ENCODE measurements at regions not wholly inside any gene's neighbourhood (a gene's known extent, or its start where the extent isn't known, plus 50 kb on each side); places are given as distances from the start of the nearest gene placed in this dataset.

DNA sequence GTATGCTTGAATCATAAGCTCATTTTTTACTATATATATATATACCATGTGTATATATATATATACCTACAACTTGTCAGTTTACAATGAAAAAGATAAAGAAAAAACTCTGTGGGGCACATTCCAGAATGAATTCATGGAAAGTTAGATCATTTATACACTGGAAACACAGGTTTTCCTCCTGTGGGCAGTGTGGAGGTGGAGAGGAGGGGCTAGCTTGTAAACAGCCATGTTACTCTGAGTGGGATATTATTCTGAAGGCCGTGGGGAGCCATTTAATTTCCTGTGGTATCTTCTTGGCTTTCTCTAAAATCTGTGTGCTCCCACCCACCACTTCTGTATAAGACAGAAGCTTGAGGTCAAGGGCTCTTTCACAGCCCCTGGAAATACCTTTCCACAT lies 273.4 kb upstream of the MTNR1B start:
- Histone ChIP-seq H3K4me1 (ENCODE audit: control insufficient read depth in 5 of 5, insufficient read depth in 5 of 5, low read length in 5 of 5) (peaks cover 0 to 8% (median 0%) of the 10 kb centered on the region in 5 donors), H3K27ac (ENCODE audit: low read depth, low read length) (no peak overlapping the region), H3K9ac (ENCODE audit: low read length in 5 of 5) (no peak overlapping the region), H3K36me3 (ENCODE audit: control insufficient read depth in 5 of 5, insufficient read depth in 5 of 5, low read length in 5 of 5) (no peaks in the 10 kb centered on the region), H3K4me3 (ENCODE audit: low read depth in 1 of 5, low read length in 5 of 5) (no peak overlapping the region), H3K27me3 (ENCODE audit: control insufficient read depth in 5 of 5, insufficient read depth in 4 of 5, low read length in 5 of 5) (no peaks in the 10 kb centered on the region), H3K9me3 (ENCODE audit: control insufficient read depth in 5 of 5, low read length in 5 of 5) (no peaks in the 10 kb centered on the region)

DNA sequence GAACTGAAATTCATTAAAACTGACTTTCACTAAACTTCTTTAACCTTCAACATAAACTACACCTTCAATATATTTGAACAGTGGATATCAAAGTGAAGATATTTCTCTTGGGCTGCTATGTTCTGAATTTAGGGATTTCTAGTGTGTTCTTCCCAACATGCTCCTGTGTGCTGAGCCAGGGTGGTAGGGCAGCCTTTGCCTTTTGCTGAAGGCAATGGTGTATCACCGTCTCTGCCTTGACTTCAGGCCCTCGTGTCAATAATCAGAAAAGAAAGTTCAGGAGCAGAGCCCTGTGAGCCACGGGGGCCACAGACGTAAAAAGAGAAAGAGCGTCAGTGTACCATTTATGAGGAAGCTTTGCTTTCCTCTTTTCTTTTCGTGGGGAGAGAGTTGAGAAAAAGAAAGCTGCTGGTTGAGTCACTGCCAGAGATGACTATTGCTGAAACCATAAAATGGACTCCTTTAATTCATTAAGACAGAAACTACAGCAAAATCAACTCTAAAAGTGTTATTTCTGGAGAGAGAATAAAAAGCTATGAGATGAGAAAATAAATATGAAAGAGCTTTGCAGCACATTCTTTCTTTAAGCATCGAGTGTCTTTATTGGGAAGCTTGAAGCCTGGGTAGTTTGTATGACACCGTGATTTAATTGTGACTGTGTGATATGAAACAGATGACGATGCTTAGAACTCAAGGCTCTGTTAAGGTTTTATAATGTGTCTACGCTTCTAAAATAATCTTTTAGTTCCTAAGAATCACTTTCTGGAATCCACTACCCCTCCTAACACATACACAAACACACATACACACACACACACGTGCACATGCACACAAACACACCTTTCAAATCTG lies 271.8 kb upstream of the MTNR1B start:
- Histone ChIP-seq H3K9ac (ENCODE audit: low read length in 5 of 5) (peak overlapping the region in 1 of 5 donors; percentile 62), H3K4me3 (ENCODE audit: low read depth in 1 of 5, low read length in 5 of 5) (peak overlapping the region; percentile 15 to 58 (median 46)), H3K27me3 (ENCODE audit: control insufficient read depth in 5 of 5, insufficient read depth in 4 of 5, low read length in 5 of 5) (no peaks in the 10 kb centered on the region), H3K27ac (ENCODE audit: low read depth, low read length) (peak overlapping the region; percentile 76), H3K9me3 (ENCODE audit: control insufficient read depth in 5 of 5, low read length in 5 of 5) (no peaks in the 10 kb centered on the region), H3K4me1 (ENCODE audit: control insufficient read depth in 5 of 5, insufficient read depth in 5 of 5, low read length in 5 of 5) (peaks cover 0 to 12% (median 0%) of the 10 kb centered on the region in 5 donors), H3K36me3 (ENCODE audit: control insufficient read depth in 5 of 5, insufficient read depth in 5 of 5, low read length in 5 of 5) (no peaks in the 10 kb centered on the region)

DNA sequence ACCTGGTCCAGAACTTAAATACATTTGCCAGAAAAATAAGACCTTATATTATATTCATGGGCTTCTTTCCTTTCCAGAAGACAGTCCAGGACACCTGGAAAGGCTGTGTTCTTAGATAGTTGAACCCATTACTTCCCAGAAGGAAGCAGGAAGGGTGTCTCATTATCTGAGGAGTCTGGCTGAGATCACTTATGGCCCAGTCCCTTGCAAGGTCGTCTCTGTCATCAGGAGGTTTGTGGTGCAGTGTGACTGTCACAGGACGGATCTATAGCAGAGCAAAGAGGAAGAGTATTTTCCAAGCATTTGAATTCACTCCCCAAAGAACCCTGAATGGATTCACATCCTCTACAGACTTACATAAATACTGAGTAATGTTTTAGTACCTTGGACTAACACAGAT lies 270.7 kb upstream of the MTNR1B start:
- Histone ChIP-seq H3K36me3 (ENCODE audit: control insufficient read depth in 5 of 5, insufficient read depth in 5 of 5, low read length in 5 of 5) (no peaks in the 10 kb centered on the region), H3K4me1 (ENCODE audit: control insufficient read depth in 5 of 5, insufficient read depth in 5 of 5, low read length in 5 of 5) (peaks cover 0 to 13% (median 0%) of the 10 kb centered on the region in 5 donors), H3K27me3 (ENCODE audit: control insufficient read depth in 5 of 5, insufficient read depth in 4 of 5, low read length in 5 of 5) (no peaks in the 10 kb centered on the region), H3K27ac (ENCODE audit: low read depth, low read length) (no peak overlapping the region), H3K4me3 (ENCODE audit: low read depth in 1 of 5, low read length in 5 of 5) (no peak overlapping the region), H3K9me3 (ENCODE audit: control insufficient read depth in 5 of 5, low read length in 5 of 5) (no peaks in the 10 kb centered on the region), H3K9ac (ENCODE audit: low read length in 5 of 5) (no peak overlapping the region)

DNA sequence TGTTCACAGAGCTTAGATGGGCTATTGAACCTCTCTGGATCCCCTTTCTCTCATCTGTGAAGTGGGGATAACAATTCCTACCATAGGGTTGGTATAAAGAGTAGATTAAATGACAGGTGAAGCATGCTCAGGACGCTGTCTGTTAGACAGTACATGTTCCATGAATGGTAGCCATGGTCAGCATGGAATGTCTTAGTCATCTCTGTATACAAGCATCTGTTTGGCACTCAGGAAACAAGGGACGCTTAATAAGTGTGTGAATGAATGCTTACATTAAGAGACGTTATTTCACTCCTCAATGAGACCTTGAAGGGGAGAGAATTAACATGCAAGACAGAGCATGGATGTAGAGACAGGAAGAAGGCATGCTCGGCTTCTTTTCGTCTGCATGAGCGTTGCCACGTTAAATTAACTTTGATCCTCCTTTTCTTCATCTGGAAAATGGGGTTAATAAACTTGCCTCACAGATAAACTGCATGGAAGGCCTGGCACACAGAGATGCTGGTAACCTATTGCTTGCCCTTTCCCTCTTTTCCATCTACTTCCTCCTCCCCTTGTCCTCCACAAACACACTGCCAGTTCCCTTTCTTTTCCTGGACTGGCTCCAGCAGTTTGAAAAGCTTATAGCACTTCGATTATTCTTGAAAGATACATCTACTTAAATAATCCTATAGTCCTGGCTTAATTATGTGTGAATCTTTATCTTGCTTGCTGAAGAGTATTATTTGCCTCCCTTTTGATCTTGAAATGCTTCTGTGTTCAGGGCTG lies 267.2 kb upstream of the MTNR1B start:
- Histone ChIP-seq H3K4me1 (ENCODE audit: control insufficient read depth in 5 of 5, insufficient read depth in 5 of 5, low read length in 5 of 5) (peaks cover 2 to 16% (median 3%) of the 10 kb centered on the region in 5 donors), H3K9ac (ENCODE audit: low read length in 5 of 5) (no peak overlapping the region), H3K4me3 (ENCODE audit: low read depth in 1 of 5, low read length in 5 of 5) (no peak overlapping the region), H3K27me3 (ENCODE audit: control insufficient read depth in 5 of 5, insufficient read depth in 4 of 5, low read length in 5 of 5) (no peaks in the 10 kb centered on the region), H3K27ac (ENCODE audit: low read depth, low read length) (no peak overlapping the region), H3K36me3 (ENCODE audit: control insufficient read depth in 5 of 5, insufficient read depth in 5 of 5, low read length in 5 of 5) (no peaks in the 10 kb centered on the region), H3K9me3 (ENCODE audit: control insufficient read depth in 5 of 5, low read length in 5 of 5) (no peaks in the 10 kb centered on the region)

DNA sequence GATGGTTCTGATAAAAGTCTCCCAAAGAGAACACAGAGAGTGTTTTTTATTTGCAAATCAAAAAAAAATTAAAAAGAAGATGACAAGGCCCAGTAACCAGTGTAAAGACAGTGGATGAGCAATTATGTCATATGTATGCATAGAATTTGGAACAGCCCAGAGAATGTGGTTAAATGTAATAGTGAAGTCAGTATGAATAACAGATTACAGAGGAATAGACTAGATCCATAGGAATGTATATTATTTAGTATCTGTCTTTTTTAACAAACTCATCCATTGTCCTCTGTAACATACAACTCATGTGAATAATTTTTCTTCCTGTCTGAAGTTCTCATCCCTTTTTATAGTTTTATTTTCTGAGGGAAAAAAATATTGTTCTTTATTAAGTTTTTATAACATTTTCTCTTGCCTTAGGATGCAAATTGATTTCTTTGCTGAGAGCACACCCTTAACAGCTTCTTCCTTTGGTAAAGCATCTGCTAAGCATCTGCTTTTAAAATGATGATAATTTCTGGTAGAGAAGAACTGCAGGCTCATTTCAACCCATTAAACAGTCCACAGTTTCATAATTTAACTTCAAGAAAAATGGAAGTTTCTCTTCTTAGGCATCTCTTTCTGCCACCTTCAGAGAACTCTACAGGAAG lies 266.5 kb upstream of the MTNR1B start:
- Histone ChIP-seq H3K27me3 (ENCODE audit: control insufficient read depth in 5 of 5, insufficient read depth in 4 of 5, low read length in 5 of 5) (no peaks in the 10 kb centered on the region), H3K9ac (ENCODE audit: low read length in 5 of 5) (no peak overlapping the region), H3K27ac (ENCODE audit: low read depth, low read length) (no peak overlapping the region), H3K4me1 (ENCODE audit: control insufficient read depth in 5 of 5, insufficient read depth in 5 of 5, low read length in 5 of 5) (peaks cover 2 to 17% (median 4%) of the 10 kb centered on the region in 5 donors), H3K36me3 (ENCODE audit: control insufficient read depth in 5 of 5, insufficient read depth in 5 of 5, low read length in 5 of 5) (no peaks in the 10 kb centered on the region), H3K4me3 (ENCODE audit: low read depth in 1 of 5, low read length in 5 of 5) (no peak overlapping the region), H3K9me3 (ENCODE audit: control insufficient read depth in 5 of 5, low read length in 5 of 5) (no peaks in the 10 kb centered on the region)

DNA sequence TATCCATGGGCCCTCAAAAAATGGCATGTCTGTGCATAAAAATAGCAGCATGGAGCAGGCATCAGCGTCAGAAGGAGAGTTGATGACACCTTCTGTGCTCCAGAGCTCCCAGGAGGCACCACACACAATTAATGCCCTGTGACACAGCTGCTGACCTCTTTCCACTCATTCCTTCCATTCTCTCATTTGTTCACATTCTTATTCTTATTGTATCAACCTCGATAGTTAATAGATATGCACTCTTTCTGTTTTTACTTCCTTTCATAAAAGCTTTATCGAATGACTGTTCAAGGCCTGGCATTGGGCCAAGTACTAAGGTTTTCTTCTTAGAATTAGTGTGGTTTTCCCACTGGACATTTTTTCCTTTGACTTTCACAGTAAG lies 266.0 kb upstream of the MTNR1B start:
- Histone ChIP-seq H3K9ac (ENCODE audit: low read length in 5 of 5) (no peak overlapping the region), H3K9me3 (ENCODE audit: control insufficient read depth in 5 of 5, low read length in 5 of 5) (no peaks in the 10 kb centered on the region)

DNA sequence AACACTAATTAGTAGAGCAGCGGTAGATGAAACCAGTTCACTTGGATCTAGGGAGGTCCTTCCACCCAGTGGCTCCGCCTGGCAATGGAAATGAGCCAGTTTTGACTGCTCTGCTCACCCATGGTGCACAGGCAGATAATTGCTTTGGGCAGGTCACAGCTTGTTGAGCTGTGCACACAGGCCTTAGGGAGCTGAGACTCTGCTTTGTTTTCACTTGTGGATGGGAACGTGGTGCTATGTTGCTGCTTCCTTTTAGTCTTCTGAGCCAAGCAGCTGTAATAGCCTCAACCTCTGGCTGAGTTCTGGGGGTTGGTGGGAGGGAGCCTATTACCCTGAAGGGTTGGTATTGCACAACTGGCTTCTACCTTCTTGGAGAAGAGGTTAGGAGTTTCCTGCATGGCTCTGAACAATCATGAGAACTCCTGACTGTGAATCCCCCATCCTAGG lies 262.3 kb upstream of the MTNR1B start:
- H3K9ac ChIP-seq (ENCODE audit: low read length in 5 of 5): no peak overlapping the region
- no peaks in the 10 kb centered on the region for H3K27me3 ChIP-seq (ENCODE audit: control insufficient read depth in 5 of 5, insufficient read depth in 4 of 5, low read length in 5 of 5)
- H3K27ac ChIP-seq (ENCODE audit: low read depth, low read length): no peak overlapping the region
- H3K4me3 ChIP-seq (ENCODE audit: low read depth in 1 of 5, low read length in 5 of 5): no peak overlapping the region
- H3K4me1 ChIP-seq (ENCODE audit: control insufficient read depth in 5 of 5, insufficient read depth in 5 of 5, low read length in 5 of 5): peaks cover 0 to 15% (median 4%) of the 10 kb centered on the region in 5 donors
- no peaks in the 10 kb centered on the region for H3K36me3 ChIP-seq (ENCODE audit: control insufficient read depth in 5 of 5, insufficient read depth in 5 of 5, low read length in 5 of 5)
- H3K9me3 ChIP-seq (ENCODE audit: control insufficient read depth in 5 of 5, low read length in 5 of 5): no peaks in the 10 kb centered on the region

More for the DNA sequence above, 266.0 kb upstream of the MTNR1B start:
- H3K4me3 ChIP-seq (ENCODE audit: low read depth in 1 of 5, low read length in 5 of 5): no peak overlapping the region
- peaks cover 0 to 17% (median 4%) of the 10 kb centered on the region in 5 donors for H3K4me1 ChIP-seq (ENCODE audit: control insufficient read depth in 5 of 5, insufficient read depth in 5 of 5, low read length in 5 of 5)
- no peak overlapping the region for H3K27ac ChIP-seq (ENCODE audit: low read depth, low read length)
- no peaks in the 10 kb centered on the region for H3K36me3 ChIP-seq (ENCODE audit: control insufficient read depth in 5 of 5, insufficient read depth in 5 of 5, low read length in 5 of 5)
- H3K27me3 ChIP-seq (ENCODE audit: control insufficient read depth in 5 of 5, insufficient read depth in 4 of 5, low read length in 5 of 5): no peaks in the 10 kb centered on the region

DNA sequence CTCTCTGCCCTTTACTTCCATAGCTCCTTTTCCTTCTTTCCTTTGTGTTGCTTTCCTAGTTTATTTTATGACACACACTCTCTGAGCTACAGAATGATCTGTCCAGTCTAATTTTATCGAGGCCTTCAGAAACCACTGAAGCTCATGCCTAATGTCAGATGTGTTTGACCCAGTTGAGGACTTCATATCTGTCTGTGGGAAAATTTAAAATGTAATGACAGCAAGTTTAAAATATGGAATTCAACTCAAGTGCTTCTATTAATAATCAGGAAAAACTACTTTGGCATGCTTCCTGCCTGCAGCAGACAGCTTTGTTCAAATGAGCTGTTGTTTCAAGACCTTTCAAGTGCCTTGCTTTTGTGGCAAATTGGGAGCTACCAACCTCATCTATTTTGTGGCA lies 261.8 kb upstream of the MTNR1B start:
- Histone ChIP-seq H3K9ac (ENCODE audit: low read length in 5 of 5) (no peak overlapping the region), H3K4me1 (ENCODE audit: control insufficient read depth in 5 of 5, insufficient read depth in 5 of 5, low read length in 5 of 5) (peaks cover 0 to 10% (median 4%) of the 10 kb centered on the region in 5 donors), H3K9me3 (ENCODE audit: control insufficient read depth in 5 of 5, low read length in 5 of 5) (no peaks in the 10 kb centered on the region), H3K4me3 (ENCODE audit: low read depth in 1 of 5, low read length in 5 of 5) (no peak overlapping the region), H3K36me3 (ENCODE audit: control insufficient read depth in 5 of 5, insufficient read depth in 5 of 5, low read length in 5 of 5) (no peaks in the 10 kb centered on the region), H3K27me3 (ENCODE audit: control insufficient read depth in 5 of 5, insufficient read depth in 4 of 5, low read length in 5 of 5) (no peaks in the 10 kb centered on the region), H3K27ac (ENCODE audit: low read depth, low read length) (no peak overlapping the region)

DNA sequence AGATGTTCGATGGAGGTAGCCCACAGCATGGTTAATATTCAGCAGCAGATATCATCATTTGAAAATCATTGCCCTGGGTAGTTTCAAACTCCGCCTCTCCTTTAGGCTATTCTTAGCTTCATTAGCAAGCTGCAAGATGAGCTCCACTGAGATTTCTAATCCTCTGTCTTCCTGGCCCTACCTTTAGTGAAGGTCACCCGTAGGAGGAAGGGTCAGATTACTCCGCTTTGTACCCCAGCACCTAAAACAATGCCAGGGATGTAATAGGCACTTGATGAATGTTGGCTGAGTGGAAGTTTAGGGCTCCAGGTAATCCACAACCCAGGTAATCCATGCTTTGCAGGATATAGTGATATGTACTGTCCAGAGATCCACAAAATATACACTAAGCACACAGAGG lies 260.1 kb upstream of the MTNR1B start:
- no peaks in the 10 kb centered on the region for H3K9me3 ChIP-seq (ENCODE audit: control insufficient read depth in 5 of 5, low read length in 5 of 5)
- H3K4me1 ChIP-seq (ENCODE audit: control insufficient read depth in 5 of 5, insufficient read depth in 5 of 5, low read length in 5 of 5): peaks cover 0 to 9% (median 4%) of the 10 kb centered on the region in 5 donors
- no peak overlapping the region for H3K9ac ChIP-seq (ENCODE audit: low read length in 5 of 5)
- H3K27ac ChIP-seq (ENCODE audit: low read depth, low read length): no peak overlapping the region
- H3K36me3 ChIP-seq (ENCODE audit: control insufficient read depth in 5 of 5, insufficient read depth in 5 of 5, low read length in 5 of 5): no peaks in the 10 kb centered on the region
- no peaks in the 10 kb centered on the region for H3K27me3 ChIP-seq (ENCODE audit: control insufficient read depth in 5 of 5, insufficient read depth in 4 of 5, low read length in 5 of 5)
- no peak overlapping the region for H3K4me3 ChIP-seq (ENCODE audit: low read depth in 1 of 5, low read length in 5 of 5)

DNA sequence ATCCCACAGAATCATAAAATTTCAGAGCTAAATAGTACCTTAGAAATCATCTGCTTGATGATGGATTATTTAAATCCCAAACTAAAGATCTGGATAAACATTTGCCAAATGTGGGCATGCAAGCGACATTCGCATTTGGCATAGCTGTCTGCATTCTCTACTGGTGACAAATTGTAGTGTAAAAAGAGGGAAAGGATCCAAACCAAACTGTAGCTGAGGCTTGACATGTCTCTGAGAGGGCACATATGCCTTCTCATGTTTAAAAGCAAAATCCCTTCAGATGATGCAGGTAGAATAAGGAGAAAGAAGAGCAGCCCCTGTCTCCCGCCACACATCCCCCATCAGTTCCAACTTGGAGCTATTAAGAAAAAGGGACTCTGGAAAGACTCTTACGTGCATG lies 257.5 kb upstream of the MTNR1B start:
- Histone ChIP-seq H3K27me3 (ENCODE audit: control insufficient read depth in 5 of 5, insufficient read depth in 4 of 5, low read length in 5 of 5) (no peaks in the 10 kb centered on the region), H3K27ac (ENCODE audit: low read depth, low read length) (no peak overlapping the region), H3K36me3 (ENCODE audit: control insufficient read depth in 5 of 5, insufficient read depth in 5 of 5, low read length in 5 of 5) (no peaks in the 10 kb centered on the region), H3K4me1 (ENCODE audit: control insufficient read depth in 5 of 5, insufficient read depth in 5 of 5, low read length in 5 of 5) (peaks cover 0 to 7% (median 4%) of the 10 kb centered on the region in 5 donors), H3K4me3 (ENCODE audit: low read depth in 1 of 5, low read length in 5 of 5) (no peak overlapping the region), H3K9ac (ENCODE audit: low read length in 5 of 5) (no peak overlapping the region), H3K9me3 (ENCODE audit: control insufficient read depth in 5 of 5, low read length in 5 of 5) (no peaks in the 10 kb centered on the region)
